Ishikawa (cell line): ENCODE measurements at regions not wholly inside any gene's neighbourhood (a gene's known extent, or its start where the extent isn't known, plus 50 kb on each side); places are given as distances from the start of the nearest gene placed in this dataset.

Experiments
- CREB1 ChIP-seq: IDR thresholded peaks from 2 replicates; pipeline ENCODE4 v1.6.1; 2012; ENCODE audit warnings: low read depth
- FOXM1 ChIP-seq: IDR thresholded peaks from 2 replicates; pipeline ENCODE4 v1.6.1; 2012; ENCODE audit warnings: low read depth, borderline replicate concordance
- RAD21 ChIP-seq: IDR thresholded peaks from 2 replicates; pipeline ENCODE4 v1.6.1; 2012; ENCODE audit warnings: low read depth
- TAF1 ChIP-seq: IDR thresholded peaks from 2 replicates; pipeline ENCODE4 v1.6.1; 2012; ENCODE audit warnings: low read depth, mild to moderate bottlenecking
- TCF12 ChIP-seq: IDR thresholded peaks from 2 replicates; pipeline ENCODE4 v1.6.1; 2012; ENCODE audit warnings: low read depth
- YY1 ChIP-seq: IDR thresholded peaks from 2 replicates; pipeline ENCODE4 v1.6.1; 2012; ENCODE audit warnings: low read depth
- TF ChIP-seq, protein P1 (sequence below): IDR thresholded peaks from 2 replicates; pipeline ENCODE4 v1.6.1; 2012

DNA sequence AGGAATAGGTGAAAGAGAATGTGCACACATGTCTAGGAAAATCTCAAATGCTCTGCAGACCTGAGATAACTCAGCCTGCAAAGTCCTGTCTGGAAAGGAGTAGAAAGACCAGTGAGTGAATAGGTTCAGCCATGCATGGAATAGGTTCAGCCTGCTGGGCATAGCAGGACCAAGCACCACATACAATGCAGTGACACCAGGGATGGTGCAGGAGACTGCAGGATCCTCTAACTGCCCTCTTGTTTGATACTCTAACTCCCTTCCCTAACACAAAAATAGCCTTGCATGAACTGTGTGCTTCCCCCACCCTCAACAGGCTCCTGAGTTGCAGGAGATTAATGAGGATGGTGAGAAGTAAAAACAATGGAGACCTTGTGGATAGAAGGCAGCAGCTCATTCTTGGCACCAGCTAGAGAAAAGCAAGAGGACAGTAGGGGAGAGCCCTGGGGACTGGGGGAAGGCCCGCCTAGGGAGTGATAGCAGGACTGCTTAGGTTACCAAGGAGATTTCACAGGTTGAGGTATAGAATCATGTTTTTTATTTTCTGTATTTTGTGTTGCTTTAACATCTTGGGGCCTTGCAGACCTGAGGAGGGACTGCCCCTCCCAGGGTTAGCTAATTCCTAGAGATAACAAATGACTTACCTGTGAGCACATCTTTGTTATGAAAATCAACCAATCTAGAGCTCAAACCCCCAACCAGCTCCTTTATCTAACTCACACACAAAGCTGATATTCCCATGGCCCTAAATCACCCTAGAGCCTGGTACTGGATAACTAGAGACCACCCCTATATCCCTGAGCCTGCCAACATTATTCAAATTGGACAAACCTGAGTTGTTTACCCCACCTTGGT, 187.8 kb downstream of the PLPP4 start:
- TF ChIP-seq YY1 (no peak), CREB1 (no peak), TCF12 (no peak), RAD21 (no peak), TAF1 (no peak), FOXM1 (no peak)
- TF ChIP-seq, protein P1, sequence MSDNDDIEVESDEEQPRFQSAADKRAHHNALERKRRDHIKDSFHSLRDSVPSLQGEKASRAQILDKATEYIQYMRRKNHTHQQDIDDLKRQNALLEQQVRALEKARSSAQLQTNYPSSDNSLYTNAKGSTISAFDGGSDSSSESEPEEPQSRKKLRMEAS = no peak
